ENCODE measurements at regions not wholly inside any gene's neighbourhood (a gene's known extent, or its start where the extent isn't known, plus 50 kb on each side); places are given as distances from the start of the nearest gene placed in this dataset.
"Not testable (repeated sequence)": the region's sequence is repeated elsewhere in the genome, so short reads cannot be mapped to it uniquely, and the experiment has no call there.

- Histone ChIP-seq H3K27ac (replicated peaks) (no peak overlapping the region), H3K4me3 (replicated peaks; ENCODE audit: insufficient read depth, low read length) (no peak overlapping the region), H3K27me3 (ENCODE audit: insufficient read depth, poor library complexity, severe bottlenecking) (no peaks in the 10 kb centered on the region)
- DNase-seq (ENCODE audit: low read depth in 1 of 2, low spot score in 1 of 2), result no peak
- TF ChIP-seq CTCF (IDR thresholded peaks at IDR 0.05; ENCODE audit: insufficient read depth, low read length) (no peak), POLR2AphosphoS5 (IDR thresholded peaks at IDR 0.05; ENCODE audit: low read depth) (no peak), REST (IDR thresholded peaks at IDR 0.05; ENCODE audit: insufficient replicate concordance, low read depth) (no peak), SPI1 (IDR thresholded peaks at IDR 0.05; ENCODE audit: borderline replicate concordance, low read depth) (no peak), GABPA (IDR thresholded peaks at IDR 0.05; ENCODE audit: low read depth) (no peak)
Measured at GRCh38 chr5:27748847-27749246, 710.5 kb upstream of the CDH9 start.

- H3K27me3 ChIP-seq (ENCODE audit: insufficient read depth, poor library complexity, severe bottlenecking); H3K4me3 ChIP-seq (replicated peaks; ENCODE audit: insufficient read depth, low read length); H3K27ac ChIP-seq (replicated peaks); DNase-seq (ENCODE audit: low read depth in 1 of 2, low spot score in 1 of 2): not testable (repeated sequence)
Measured at GRCh38 chr5:27743383-27743979, 705.1 kb upstream of the CDH9 start.

- TF ChIP-seq GABPA (IDR thresholded peaks at IDR 0.05; ENCODE audit: low read depth) (no peak), SPI1 (IDR thresholded peaks at IDR 0.05; ENCODE audit: borderline replicate concordance, low read depth) (no peak), POLR2AphosphoS5 (IDR thresholded peaks at IDR 0.05; ENCODE audit: low read depth) (no peak), CTCF (IDR thresholded peaks at IDR 0.05; ENCODE audit: insufficient read depth, low read length) (no peak), REST (IDR thresholded peaks at IDR 0.05; ENCODE audit: insufficient replicate concordance, low read depth) (no peak)
- no peak overlapping the region for H3K4me3 ChIP-seq (replicated peaks; ENCODE audit: insufficient read depth, low read length)
- no peak overlapping the region for H3K27ac ChIP-seq (replicated peaks)
- H3K27me3 ChIP-seq (ENCODE audit: insufficient read depth, poor library complexity, severe bottlenecking), result no peaks in the 10 kb centered on the region
- DNase-seq (ENCODE audit: low read depth in 1 of 2, low spot score in 1 of 2), result no peak
Measured at GRCh38 chr5:27742805-27743204, 704.4 kb upstream of the CDH9 start.

GRCh38 chr5:27734838-27735237 lies 696.5 kb upstream of the CDH9 start:
- H3K27ac ChIP-seq (replicated peaks), result no peak overlapping the region
- H3K4me3 ChIP-seq (replicated peaks; ENCODE audit: insufficient read depth, low read length), result no peak overlapping the region
- TF ChIP-seq SPI1 (IDR thresholded peaks at IDR 0.05; ENCODE audit: borderline replicate concordance, low read depth) (no peak), REST (IDR thresholded peaks at IDR 0.05; ENCODE audit: insufficient replicate concordance, low read depth) (no peak), CTCF (IDR thresholded peaks at IDR 0.05; ENCODE audit: insufficient read depth, low read length) (no peak), POLR2AphosphoS5 (IDR thresholded peaks at IDR 0.05; ENCODE audit: low read depth) (no peak)
- H3K27me3 ChIP-seq (ENCODE audit: insufficient read depth, poor library complexity, severe bottlenecking), result no peaks in the 10 kb centered on the region
- no peak for DNase-seq (ENCODE audit: low read depth in 1 of 2, low spot score in 1 of 2)

Data from HL-60 (cell line).